CD14-positive monocyte (primary cell): ENCODE measurements at regions not wholly inside any gene's neighbourhood (a gene's known extent, or its start where the extent isn't known, plus 50 kb on each side); places are given as distances from the start of the nearest gene placed in this dataset.

Source experiments
- DNase-seq, 3 donors: peaks; one replicate each; pipeline ENCODE4 v3.0.0-alpha.2; 2011 to 2022
- H2AFZ ChIP-seq: 2 replicates; pipeline ENCODE4 v1.6.0; 2012; ENCODE audit warnings: mild to moderate bottlenecking, low read depth, low read length, inconsistent platforms; ENCODE audit not compliant: insufficient read depth, poor library complexity, severe bottlenecking
- H3K27ac ChIP-seq, 2 donors: 1 replicate in 1 of 2; 2 replicates in 1 of 2; pipeline ENCODE4 v1.5.1; 2012 to 2013; ENCODE audit warnings: low read length in 2 of 2, control low read depth in 1 of 2, inconsistent platforms in 1 of 2, low read depth in 1 of 2, mild to moderate bottlenecking in 1 of 2
- H3K27me3 ChIP-seq, 2 donors: one replicate each; pipeline versions ENCODE4 v1.6.0 to v1.6.1; 2011 to 2013; ENCODE audit warnings: low read length in 2 of 2; ENCODE audit not compliant: control insufficient read depth in 2 of 2, insufficient read depth in 2 of 2
- H3K36me3 ChIP-seq, 2 donors: replicated peaks in 1 of 2; 1 replicate in 1 of 2; 2 replicates in 1 of 2; pipeline versions ENCODE4 v1.5.1 to v1.6.1; 2012 to 2013; ENCODE audit warnings: low read length in 2 of 2, control low read depth in 1 of 2, inconsistent platforms in 1 of 2, mild to moderate bottlenecking in 1 of 2; ENCODE audit not compliant: insufficient read depth in 2 of 2, control insufficient read depth in 1 of 2
- H3K4me1 ChIP-seq, 2 donors: 1 replicate in 1 of 2; 2 replicates in 1 of 2; pipeline versions ENCODE4 v1.5.1 to v1.6.1; 2012 to 2013; ENCODE audit warnings: low read length in 2 of 2, control low read depth in 1 of 2, inconsistent platforms in 1 of 2, mild to moderate bottlenecking in 1 of 2, moderate library complexity in 1 of 2; ENCODE audit not compliant: insufficient read depth in 2 of 2, control insufficient read depth in 1 of 2
- H3K4me2 ChIP-seq: replicated peaks from 2 replicates; pipeline ENCODE3; 2012; ENCODE audit warnings: low read length, moderate library complexity, mild to moderate bottlenecking; ENCODE audit not compliant: poor library complexity, severe bottlenecking; ENCODE audit errors: extremely low read depth
- H3K4me3 ChIP-seq, 3 experiments: fragments of 200-600 bp in 1 of 3; sonication (generic) in 1 of 3; replicated peaks in 1 of 3; 1 replicate in 2 of 3; 2 replicates in 1 of 3; pipeline ENCODE4 v1.5.1; 2011 to 2013; ENCODE audit warnings: low read length in 3 of 3, mild to moderate bottlenecking in 3 of 3, control low read depth in 2 of 3, low read depth in 2 of 3, inconsistent platforms in 1 of 3, moderate library complexity in 1 of 3
- H3K79me2 ChIP-seq: 2 replicates; pipeline ENCODE4 v1.6.0; 2012; ENCODE audit warnings: mild to moderate bottlenecking, control low read depth, inconsistent platforms, low read length, moderate library complexity; ENCODE audit not compliant: insufficient read depth
- H3K9ac ChIP-seq: 2 replicates; pipeline ENCODE4 v1.6.0; 2017; ENCODE audit warnings: low read length, mild to moderate bottlenecking; ENCODE audit not compliant: insufficient read depth, poor library complexity, severe bottlenecking
- H3K9me3 ChIP-seq, 2 donors: replicated peaks in 1 of 2; 1 replicate in 1 of 2; 2 replicates in 1 of 2; pipeline versions ENCODE4 v1.5.1 to v1.6.1; 2012 to 2013; ENCODE audit warnings: low read length in 2 of 2, control low read depth in 1 of 2; ENCODE audit not compliant: control insufficient read depth in 1 of 2, insufficient read depth in 1 of 2
- H4K20me1 ChIP-seq: 2 replicates; pipeline ENCODE4 v1.6.0; 2012; ENCODE audit warnings: mild to moderate bottlenecking, low read length, control low read depth, moderate library complexity; ENCODE audit not compliant: insufficient read depth
- H3K27ac Mint-ChIP-seq, 7 donors: one replicate each; pipeline ENCODE4 v1.8.0; 2020; ENCODE audit warnings: mild to moderate bottlenecking in 7 of 7, mixed read lengths in 7 of 7, moderate library complexity in 6 of 7, inconsistent platforms in 2 of 7
- H3K27me3 Mint-ChIP-seq, 3 donors: one replicate each; pipeline ENCODE4 v1.8.0; 2021 to 2022; ENCODE audit warnings: low read depth in 3 of 3, mild to moderate bottlenecking in 3 of 3, mixed read lengths in 3 of 3, moderate library complexity in 3 of 3, inconsistent platforms in 1 of 3
- H3K36me3 Mint-ChIP-seq, 2 donors: one replicate each; pipeline ENCODE4 v1.8.0; 2020; ENCODE audit warnings: mixed read lengths in 2 of 2, inconsistent platforms in 1 of 2, mild to moderate bottlenecking in 1 of 2
- H3K4me1 Mint-ChIP-seq: one replicate; pipeline ENCODE4 v1.8.0; 2020; ENCODE audit warnings: mild to moderate bottlenecking, mixed read lengths
- H3K4me3 Mint-ChIP-seq, 2 donors: one replicate each; pipeline ENCODE4 v1.8.0; 2020; ENCODE audit warnings: mild to moderate bottlenecking in 2 of 2, mixed read lengths in 2 of 2, moderate library complexity in 1 of 2
- H3K9me3 Mint-ChIP-seq, 7 donors: one replicate each; pipeline ENCODE4 v1.8.0; 2020 to 2022; ENCODE audit warnings: mixed read lengths in 7 of 7, mild to moderate bottlenecking in 6 of 7, moderate library complexity in 6 of 7, inconsistent platforms in 2 of 7
- WGBS: methylation state at CpG from one replicate; pipeline ENCODE4 v1.1.5; 2013; ENCODE audit warnings: missing lambda C conversion rate; ENCODE audit not compliant: insufficient coverage; 5-methylcytosine and 5-hydroxymethylcytosine counted together
- intact Hi-C, 2 donors: fragments of 100-400 bp; cut with micrococcal nuclease; formaldehyde crosslinking; loops; one replicate each; pipeline versions ENCODE4 v1.15.0 to v1.15.1; 2023
- TF ChIP-seq, protein P1 (sequence below): fragments of 200-600 bp; IDR thresholded peaks from one replicate; pipeline ENCODE4 v1.8.0; 2022; ENCODE audit warnings: antibody characterized with exemption, mild to moderate bottlenecking

DNA sequence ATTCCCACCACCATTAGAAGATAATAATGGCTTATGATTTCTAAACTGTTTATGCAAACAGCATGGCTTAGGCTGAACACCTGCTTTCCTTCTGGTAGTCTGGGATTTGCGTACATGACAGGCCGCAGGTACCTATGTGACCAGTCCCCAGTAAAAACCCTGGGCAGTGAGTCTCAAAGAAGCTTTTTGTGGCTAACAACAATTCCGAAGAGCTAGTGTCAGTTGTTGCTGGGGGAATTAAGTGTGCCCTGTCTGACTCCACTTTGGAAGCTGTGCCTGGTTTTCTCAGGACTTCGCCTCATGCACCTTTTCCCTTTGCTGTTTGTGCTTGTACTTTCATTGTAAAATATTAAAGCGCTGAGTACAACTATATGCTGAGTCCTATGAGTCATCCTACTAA is 250.2 kb upstream of the MIR17HG start:
- H3K9me3 ChIP-seq: no peaks in the 10 kb centered on the region
- H3K27me3 ChIP-seq: no peaks in the 10 kb centered on the region
- WGBS: 100% methylated on average over 1 of the region's 5 CpGs
- H3K4me3 Mint-ChIP-seq: no peak overlapping the region
- H3K9ac ChIP-seq: no peak overlapping the region
- no peaks in the 10 kb centered on the region for H3K79me2 ChIP-seq
- H3K36me3 Mint-ChIP-seq: no peaks in the 10 kb centered on the region
- H3K27ac ChIP-seq: no peak overlapping the region
- H3K9me3 Mint-ChIP-seq: peaks cover 0 to 4% (median 0%) of the 10 kb centered on the region in 7 donors
- H3K27me3 Mint-ChIP-seq: no peaks in the 10 kb centered on the region
- H3K36me3 ChIP-seq: no peaks in the 10 kb centered on the region
- no peak for DNase-seq
- no peak overlapping the region for H3K4me3 ChIP-seq
- H3K4me2 ChIP-seq: no peak overlapping the region
- TF ChIP-seq, protein P1, sequence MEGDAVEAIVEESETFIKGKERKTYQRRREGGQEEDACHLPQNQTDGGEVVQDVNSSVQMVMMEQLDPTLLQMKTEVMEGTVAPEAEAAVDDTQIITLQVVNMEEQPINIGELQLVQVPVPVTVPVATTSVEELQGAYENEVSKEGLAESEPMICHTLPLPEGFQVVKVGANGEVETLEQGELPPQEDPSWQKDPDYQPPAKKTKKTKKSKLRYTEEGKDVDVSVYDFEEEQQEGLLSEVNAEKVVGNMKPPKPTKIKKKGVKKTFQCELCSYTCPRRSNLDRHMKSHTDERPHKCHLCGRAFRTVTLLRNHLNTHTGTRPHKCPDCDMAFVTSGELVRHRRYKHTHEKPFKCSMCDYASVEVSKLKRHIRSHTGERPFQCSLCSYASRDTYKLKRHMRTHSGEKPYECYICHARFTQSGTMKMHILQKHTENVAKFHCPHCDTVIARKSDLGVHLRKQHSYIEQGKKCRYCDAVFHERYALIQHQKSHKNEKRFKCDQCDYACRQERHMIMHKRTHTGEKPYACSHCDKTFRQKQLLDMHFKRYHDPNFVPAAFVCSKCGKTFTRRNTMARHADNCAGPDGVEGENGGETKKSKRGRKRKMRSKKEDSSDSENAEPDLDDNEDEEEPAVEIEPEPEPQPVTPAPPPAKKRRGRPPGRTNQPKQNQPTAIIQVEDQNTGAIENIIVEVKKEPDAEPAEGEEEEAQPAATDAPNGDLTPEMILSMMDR: no peak
- no peak overlapping the region for H3K27ac Mint-ChIP-seq
- no peaks in the 10 kb centered on the region for H3K4me1 Mint-ChIP-seq
- H4K20me1 ChIP-seq: no peaks in the 10 kb centered on the region
- H2AFZ ChIP-seq: no peak overlapping the region
- no peaks in the 10 kb centered on the region for H3K4me1 ChIP-seq
- intact Hi-C loops: no loop called here

DNA sequence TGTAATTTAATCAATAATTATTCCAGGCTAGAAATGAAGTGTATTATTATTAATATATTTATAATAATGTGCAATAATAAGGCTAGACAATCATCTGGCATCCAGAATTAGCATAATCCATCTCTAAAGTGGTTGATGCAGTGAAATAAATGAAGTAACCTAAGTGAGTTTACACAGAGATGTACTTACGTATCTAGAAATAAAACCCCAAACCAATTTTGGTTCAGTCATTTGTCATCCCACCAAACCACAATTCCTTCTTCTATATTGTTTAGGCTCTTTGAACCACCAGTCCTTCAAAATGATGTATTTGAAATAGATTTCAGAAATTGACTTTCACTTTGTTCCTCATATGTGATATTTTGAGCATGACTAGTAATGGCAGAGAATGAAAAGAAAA is 247.6 kb upstream of the MIR17HG start:
- Histone ChIP-seq H3K36me3 (no peaks in the 10 kb centered on the region), H3K9ac (no peak overlapping the region), H3K9me3 (peaks cover 0 to 5% of the 10 kb centered on the region in 2 donors), H3K27me3 (no peaks in the 10 kb centered on the region), H3K4me3 (no peak overlapping the region), H2AFZ (no peak overlapping the region), H3K27ac (no peak overlapping the region), H3K79me2 (no peaks in the 10 kb centered on the region), H4K20me1 (no peaks in the 10 kb centered on the region), H3K4me1 (no peaks in the 10 kb centered on the region), H3K4me2 (no peak overlapping the region)
- Mint-ChIP-seq H3K27ac (no peak overlapping the region), H3K4me1 (no peaks in the 10 kb centered on the region), H3K36me3 (no peaks in the 10 kb centered on the region), H3K9me3 (peaks cover 0 to 7% (median 3%) of the 10 kb centered on the region in 7 donors), H3K4me3 (no peak overlapping the region), H3K27me3 (no peaks in the 10 kb centered on the region)
- TF ChIP-seq, protein P1: no peak
- no CpG with 5 or more reads among the region's 1 CpG for WGBS
- no peak for DNase-seq
- intact Hi-C loops: no loop called here
